Lung (tissue), 11 donors: ENCODE measurements at regions not wholly inside any gene's neighbourhood (a gene's known extent, or its start where the extent isn't known, plus 50 kb on each side); places are given as distances from the start of the nearest gene placed in this dataset.

ENCODE experiments used
- ATAC-seq: fragments of 200-7000 bp; cut with Tn5 transposase; one replicate; pipeline ENCODE4 v1.9.1; 2020; ENCODE audit warnings: moderate number of reproducible peaks; ENCODE audit not compliant: insufficient read depth, low FRiP score
- DNase-seq, 3 donors: peaks; one replicate each; pipeline ENCODE4 v3.0.0-alpha.2; 2013 to 2017
- H3K27ac ChIP-seq, 2 donors: one replicate each; pipeline ENCODE4 v1.5.1; 2013; ENCODE audit warnings: mild to moderate bottlenecking in 2 of 2, moderate library complexity in 2 of 2, control low read depth in 1 of 2, inconsistent platforms in 1 of 2, low read depth in 1 of 2, low read length in 1 of 2
- H3K27me3 ChIP-seq, 3 donors: one replicate each; pipeline ENCODE4 v1.5.1; 2013; ENCODE audit warnings: low read length in 2 of 3; ENCODE audit not compliant: control insufficient read depth in 3 of 3, insufficient read depth in 3 of 3
- H3K36me3 ChIP-seq, 4 donors: one replicate each; pipeline ENCODE4 v1.5.1; 2013; ENCODE audit warnings: low read length in 4 of 4, mild to moderate bottlenecking in 1 of 4, moderate library complexity in 1 of 4; ENCODE audit not compliant: control insufficient read depth in 4 of 4, insufficient read depth in 4 of 4
- H3K4me1 ChIP-seq, 5 donors: one replicate each; pipeline ENCODE4 v1.5.1; 2013; ENCODE audit warnings: low read length in 5 of 5, mild to moderate bottlenecking in 2 of 5, moderate library complexity in 1 of 5; ENCODE audit not compliant: control insufficient read depth in 5 of 5, insufficient read depth in 5 of 5
- H3K4me3 ChIP-seq: one replicate; pipeline ENCODE4 v1.5.1; 2013; ENCODE audit warnings: mild to moderate bottlenecking, control low read depth, moderate library complexity
- H3K9ac ChIP-seq, 2 donors: one replicate each; pipeline ENCODE4 v1.5.1; 2013; ENCODE audit warnings: low read length in 2 of 2, control low read depth in 1 of 2; ENCODE audit not compliant: insufficient read depth in 1 of 2
- H3K9me3 ChIP-seq, 4 donors: one replicate each; pipeline ENCODE4 v1.5.1; 2013; ENCODE audit warnings: low read length in 3 of 4, mild to moderate bottlenecking in 1 of 4, moderate library complexity in 1 of 4; ENCODE audit not compliant: control insufficient read depth in 4 of 4, insufficient read depth in 3 of 4
- CTCF ChIP-seq: IDR thresholded peaks from 2 replicates; pipeline ENCODE4 v1.5.1; 2012; ENCODE audit warnings: mild to moderate bottlenecking; ENCODE audit errors: control extremely low read depth, extremely low read depth
- WGBS, 2 donors: extraction: QIAGEN DNeasy Blood & Tissue Kit; methylation state at CpG; one replicate each; pipeline ENCODE4 v1.1.7; 2013; 5-methylcytosine and 5-hydroxymethylcytosine counted together
- donor health status: control.
- donor health status: control.
- donor health status: Bipolar disorder and iron deficiency.
- donor health status: healthy.
- donor health status: DM: yes; HTN: yes; CAD: no.

GRCh38 chr1:204799630-204800029 is 71.0 kb upstream of the NFASC start:
- no peak overlapping the region for H3K9ac ChIP-seq
- no peaks in the 10 kb centered on the region for H3K4me1 ChIP-seq
- H3K27me3 ChIP-seq = no peaks in the 10 kb centered on the region
- no peak for TF ChIP-seq CTCF
- no peaks in the 10 kb centered on the region for H3K36me3 ChIP-seq
- 57 to 58% methylated on average over 2 of the region's 2 CpGs for WGBS, 2 donors
- DNase-seq (no peak), ATAC-seq (no peak)
- H3K9me3 ChIP-seq = no peaks in the 10 kb centered on the region
- H3K27ac ChIP-seq = no peak overlapping the region
- H3K4me3 ChIP-seq = no peak overlapping the region

- ATAC-seq = no peak
- H3K9ac ChIP-seq = no peak overlapping the region
- DNase-seq = no peak
- TF ChIP-seq CTCF = no peak
- WGBS, 2 donors = 41 to 67% methylated on average over 1 of the region's 1 CpG
- no peaks in the 10 kb centered on the region for H3K9me3 ChIP-seq
- H3K4me3 ChIP-seq = no peak overlapping the region
- H3K27me3 ChIP-seq = no peaks in the 10 kb centered on the region
- H3K4me1 ChIP-seq = no peaks in the 10 kb centered on the region
- H3K27ac ChIP-seq = no peak overlapping the region
- no peaks in the 10 kb centered on the region for H3K36me3 ChIP-seq
These were observed 69.5 kb upstream of the NFASC start for GRCh38 chr1:204801211-204801610.

- TF ChIP-seq CTCF = no peak
- no peak for ATAC-seq
- no peak for DNase-seq
- no peak overlapping the region for H3K27ac ChIP-seq
- WGBS, 2 donors = 65 to 69% methylated on average over 9 of the region's 9 CpGs
- H3K4me1 ChIP-seq = peaks cover 0 to 7% (median 0%) of the 10 kb centered on the region in 5 donors
- no peaks in the 10 kb centered on the region for H3K27me3 ChIP-seq
- no peaks in the 10 kb centered on the region for H3K36me3 ChIP-seq
- H3K4me3 ChIP-seq = no peak overlapping the region
- H3K9me3 ChIP-seq = no peaks in the 10 kb centered on the region
- H3K9ac ChIP-seq = no peak overlapping the region
These were observed 68.1 kb upstream of the NFASC start for GRCh38 chr1:204802401-204803175.

GRCh38 chr1:204803607-204804006 is 67.1 kb upstream of the NFASC start:
- Histone ChIP-seq H3K27me3 (no peaks in the 10 kb centered on the region), H3K27ac (no peak overlapping the region)
- 82 to 85% methylated on average over 3 of the region's 3 CpGs for WGBS, 2 donors

More at GRCh38 chr1:204803607-204804006, 67.1 kb upstream of the NFASC start:
- H3K9me3 ChIP-seq = no peaks in the 10 kb centered on the region
- DNase-seq (no peak), ATAC-seq (no peak)
- peaks cover 0 to 7% (median 0%) of the 10 kb centered on the region in 5 donors for H3K4me1 ChIP-seq
- no peak for TF ChIP-seq CTCF
- no peak overlapping the region for H3K9ac ChIP-seq
- H3K36me3 ChIP-seq = no peaks in the 10 kb centered on the region
- H3K4me3 ChIP-seq = no peak overlapping the region
